OCI-LY7 (cell line): ENCODE measurements at regions not wholly inside any gene's neighbourhood (a gene's known extent, or its start where the extent isn't known, plus 50 kb on each side); places are given as distances from the start of the nearest gene placed in this dataset.

ENCODE experiments used
- EZH2phosphoT487 ChIP-seq: fragments of 200-600 bp; sonication (generic); IDR thresholded peaks from 2 replicates; pipeline ENCODE4 v1.6.1; 2018; ENCODE audit warnings: low read depth, borderline replicate concordance, mild to moderate bottlenecking, mixed run types, antibody characterized with exemption, low read length, moderate library complexity, mixed read lengths
- TF ChIP-seq, protein P1 (sequence below): fragments of 200-600 bp; sonication (generic); conservative IDR thresholded peaks from 2 replicates; pipeline ENCODE4 v1.5.1; 2014; ENCODE audit warnings: mild to moderate bottlenecking, antibody characterized with exemption, low read length, moderate library complexity, mixed read lengths

DNA sequence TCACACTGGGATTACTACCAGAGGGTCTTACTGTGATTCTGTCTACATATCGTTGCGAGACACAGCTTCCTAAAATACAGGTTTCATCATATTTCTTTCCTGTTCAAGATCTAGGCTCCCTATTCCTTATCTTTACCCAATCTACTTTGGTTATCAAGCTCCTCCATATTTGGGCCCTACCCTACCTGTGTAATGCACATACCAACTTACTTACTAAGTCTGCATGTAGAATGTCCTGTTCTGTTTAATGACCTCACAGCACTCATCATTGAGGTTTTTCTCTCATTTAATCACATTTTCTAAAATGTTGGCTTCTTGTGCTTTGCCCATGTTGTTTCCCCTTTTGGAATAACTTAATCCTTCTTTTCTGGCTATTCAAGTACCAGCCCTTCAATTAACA, 551.1 kb downstream of the ZEB2 start:
- TF ChIP-seq, protein P1, sequence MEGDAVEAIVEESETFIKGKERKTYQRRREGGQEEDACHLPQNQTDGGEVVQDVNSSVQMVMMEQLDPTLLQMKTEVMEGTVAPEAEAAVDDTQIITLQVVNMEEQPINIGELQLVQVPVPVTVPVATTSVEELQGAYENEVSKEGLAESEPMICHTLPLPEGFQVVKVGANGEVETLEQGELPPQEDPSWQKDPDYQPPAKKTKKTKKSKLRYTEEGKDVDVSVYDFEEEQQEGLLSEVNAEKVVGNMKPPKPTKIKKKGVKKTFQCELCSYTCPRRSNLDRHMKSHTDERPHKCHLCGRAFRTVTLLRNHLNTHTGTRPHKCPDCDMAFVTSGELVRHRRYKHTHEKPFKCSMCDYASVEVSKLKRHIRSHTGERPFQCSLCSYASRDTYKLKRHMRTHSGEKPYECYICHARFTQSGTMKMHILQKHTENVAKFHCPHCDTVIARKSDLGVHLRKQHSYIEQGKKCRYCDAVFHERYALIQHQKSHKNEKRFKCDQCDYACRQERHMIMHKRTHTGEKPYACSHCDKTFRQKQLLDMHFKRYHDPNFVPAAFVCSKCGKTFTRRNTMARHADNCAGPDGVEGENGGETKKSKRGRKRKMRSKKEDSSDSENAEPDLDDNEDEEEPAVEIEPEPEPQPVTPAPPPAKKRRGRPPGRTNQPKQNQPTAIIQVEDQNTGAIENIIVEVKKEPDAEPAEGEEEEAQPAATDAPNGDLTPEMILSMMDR: no peak
- no peak for TF ChIP-seq EZH2phosphoT487
